GM21528 (cell line): ENCODE measurements at regions not wholly inside any gene's neighbourhood (a gene's known extent, or its start where the extent isn't known, plus 50 kb on each side); places are given as distances from the start of the nearest gene placed in this dataset.
"Not testable (repeated sequence)": the region's sequence is repeated elsewhere in the genome, so short reads cannot be mapped to it uniquely, and the experiment has no call there.

Source experiments
- ATAC-seq: cut with Tn5 transposase; IDR thresholded peaks from one replicate; pipeline ENCODE4 v1.9.1; 2021; ENCODE audit warnings: mild to moderate bottlenecking, moderate library complexity; ENCODE audit not compliant: unreplicated experiment, low FRiP score

- no peak for ATAC-seq
Observed at GRCh38 chr21:33997436-33997835, 75.9 kb upstream of the MRPS6 start.

- ATAC-seq = no peak
Observed at GRCh38 chr21:33994373-33994772, 78.8 kb upstream of the ATP5PO start.

- no peak for ATAC-seq
Observed at GRCh38 chr21:33993286-33994231, 78.0 kb upstream of the ATP5PO start.

GRCh38 chr21:33992412-33992811 is 76.8 kb upstream of the ATP5PO start:
- ATAC-seq = not testable (repeated sequence)

- ATAC-seq = no peak
Observed at GRCh38 chr21:33991133-33991532, 75.5 kb upstream of the ATP5PO start.

- no peak for ATAC-seq
Observed at GRCh38 chr21:33989440-33989839, 73.8 kb upstream of the ATP5PO start.

GRCh38 chr21:33988237-33989017 is 72.8 kb upstream of the ATP5PO start:
- no peak for ATAC-seq

GRCh38 chr21:33987461-33987860 is 71.9 kb upstream of the ATP5PO start:
- ATAC-seq = no peak

- ATAC-seq = no peak
Observed at GRCh38 chr21:33985117-33986050, 69.8 kb upstream of the ATP5PO start.

- ATAC-seq = no peak
Observed at GRCh38 chr21:33984021-33984481, 68.4 kb upstream of the ATP5PO start.

- no peak for ATAC-seq
Observed at GRCh38 chr21:33981391-33982101, 65.9 kb upstream of the ATP5PO start.

GRCh38 chr21:33980276-33980916 is 64.8 kb upstream of the ATP5PO start:
- ATAC-seq = no peak

GRCh38 chr21:33978585-33978984 is 63.0 kb upstream of the ATP5PO start:
- no peak for ATAC-seq

GRCh38 chr21:33977721-33978369 is 62.2 kb upstream of the ATP5PO start:
- no peak for ATAC-seq

GRCh38 chr21:33977017-33977720 is 61.6 kb upstream of the ATP5PO start:
- no peak for ATAC-seq

- ATAC-seq = peak; percentile 42
Observed at GRCh38 chr21:33976082-33977016, 60.7 kb upstream of the ATP5PO start.

- ATAC-seq = peak; percentile 79
Observed at GRCh38 chr21:33975548-33976081, 60.0 kb upstream of the ATP5PO start.
